ENCODE measurements at regions not wholly inside any gene's neighbourhood (a gene's known extent, or its start where the extent isn't known, plus 50 kb on each side); places are given as distances from the start of the nearest gene placed in this dataset.

DNA sequence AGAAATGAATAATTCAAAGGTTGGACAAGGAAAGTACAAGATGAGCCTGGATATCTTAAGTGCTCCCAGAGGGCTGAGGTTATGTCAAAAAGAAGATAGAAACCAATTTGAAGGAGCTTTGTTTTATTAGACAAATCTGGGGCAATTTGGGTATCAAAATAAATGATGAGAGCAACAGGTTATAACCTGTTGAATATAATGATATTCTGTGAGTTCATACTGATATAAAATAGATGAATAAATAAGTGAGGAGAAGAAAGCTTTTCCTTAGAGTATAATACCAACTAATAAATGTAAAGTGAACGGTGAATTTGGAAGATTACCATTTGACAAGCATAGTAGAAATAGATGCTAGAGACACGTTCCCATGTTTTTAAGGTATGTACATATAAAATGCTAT lies 544.2 kb upstream of the ANKRD30A start:
- TF ChIP-seq ZFX (IDR thresholded peaks at IDR 0.05): no peak
- TF ChIP-seq, protein P1, sequence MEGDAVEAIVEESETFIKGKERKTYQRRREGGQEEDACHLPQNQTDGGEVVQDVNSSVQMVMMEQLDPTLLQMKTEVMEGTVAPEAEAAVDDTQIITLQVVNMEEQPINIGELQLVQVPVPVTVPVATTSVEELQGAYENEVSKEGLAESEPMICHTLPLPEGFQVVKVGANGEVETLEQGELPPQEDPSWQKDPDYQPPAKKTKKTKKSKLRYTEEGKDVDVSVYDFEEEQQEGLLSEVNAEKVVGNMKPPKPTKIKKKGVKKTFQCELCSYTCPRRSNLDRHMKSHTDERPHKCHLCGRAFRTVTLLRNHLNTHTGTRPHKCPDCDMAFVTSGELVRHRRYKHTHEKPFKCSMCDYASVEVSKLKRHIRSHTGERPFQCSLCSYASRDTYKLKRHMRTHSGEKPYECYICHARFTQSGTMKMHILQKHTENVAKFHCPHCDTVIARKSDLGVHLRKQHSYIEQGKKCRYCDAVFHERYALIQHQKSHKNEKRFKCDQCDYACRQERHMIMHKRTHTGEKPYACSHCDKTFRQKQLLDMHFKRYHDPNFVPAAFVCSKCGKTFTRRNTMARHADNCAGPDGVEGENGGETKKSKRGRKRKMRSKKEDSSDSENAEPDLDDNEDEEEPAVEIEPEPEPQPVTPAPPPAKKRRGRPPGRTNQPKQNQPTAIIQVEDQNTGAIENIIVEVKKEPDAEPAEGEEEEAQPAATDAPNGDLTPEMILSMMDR (conservative IDR thresholded peaks at IDR 0.05): no peak
- no peak overlapping the region for H3K27ac ChIP-seq

DNA sequence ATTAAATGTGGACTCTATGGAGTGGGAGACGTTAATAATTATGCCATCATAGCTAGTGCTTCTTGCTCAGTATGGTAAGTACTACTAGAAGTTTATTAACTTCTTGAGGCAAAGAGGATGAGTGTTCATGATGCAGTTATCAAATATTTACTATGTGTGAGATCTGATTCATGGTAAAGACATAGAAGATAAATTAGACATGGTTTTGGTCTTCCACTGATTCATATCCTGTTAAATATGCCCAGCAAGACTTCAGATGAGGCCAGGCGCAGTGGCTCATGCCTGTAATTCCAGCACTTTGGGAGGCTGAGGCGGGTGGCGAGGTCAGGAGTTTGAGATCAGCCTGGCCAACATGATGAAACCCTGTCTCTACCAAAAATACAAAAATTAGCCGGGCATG lies 547.1 kb upstream of the ANKRD30A start:
- H3K27ac ChIP-seq: no peak overlapping the region
- no peak for TF ChIP-seq ZFX (IDR thresholded peaks at IDR 0.05)
- TF ChIP-seq, protein P1 (conservative IDR thresholded peaks at IDR 0.05): no peak

DNA sequence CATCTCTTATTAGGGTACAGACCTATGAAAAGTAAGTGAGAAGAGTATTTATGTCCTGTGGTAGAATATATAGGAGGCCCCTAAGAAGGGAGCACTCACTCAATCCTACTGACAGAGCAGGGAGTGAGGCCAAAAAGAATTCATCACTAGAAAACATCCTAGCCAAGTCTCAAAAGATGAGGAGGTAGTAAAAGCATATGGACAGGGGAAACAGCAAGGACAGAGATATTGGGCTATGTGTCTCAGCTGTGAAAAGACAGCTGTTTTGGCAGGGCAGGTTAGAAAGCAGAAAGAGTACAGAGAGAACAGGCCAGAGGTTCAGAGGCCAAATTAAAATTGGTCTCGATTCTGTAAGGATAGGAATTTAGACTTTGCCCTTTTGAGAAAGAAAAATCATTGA lies 548.3 kb upstream of the ANKRD30A start:
- no peak overlapping the region for H3K27ac ChIP-seq
- no peak for TF ChIP-seq ZFX (IDR thresholded peaks at IDR 0.05)
- TF ChIP-seq, protein P1 (conservative IDR thresholded peaks at IDR 0.05): no peak

DNA sequence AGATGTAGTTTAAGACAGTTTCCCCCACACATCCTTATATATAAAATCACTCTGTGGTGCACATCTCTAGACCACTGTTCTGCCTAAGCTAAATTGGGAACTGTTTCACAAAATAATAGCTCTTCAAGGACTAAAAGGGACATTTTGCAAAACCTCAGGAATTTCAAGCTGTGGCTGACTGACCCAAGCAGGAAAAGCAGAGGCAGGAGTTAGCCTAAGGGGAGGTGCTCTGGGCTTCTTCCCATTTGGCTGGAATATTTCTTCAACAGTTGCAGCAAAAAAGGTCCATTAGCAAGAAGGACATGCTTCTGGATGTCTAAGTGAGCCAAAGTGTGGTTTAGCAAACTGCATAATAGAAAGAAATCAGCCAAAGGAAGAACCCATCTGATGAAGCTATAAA lies 551.2 kb upstream of the ANKRD30A start:
- TF ChIP-seq, protein P1 (conservative IDR thresholded peaks at IDR 0.05): no peak
- TF ChIP-seq ZFX (IDR thresholded peaks at IDR 0.05): no peak

DNA sequence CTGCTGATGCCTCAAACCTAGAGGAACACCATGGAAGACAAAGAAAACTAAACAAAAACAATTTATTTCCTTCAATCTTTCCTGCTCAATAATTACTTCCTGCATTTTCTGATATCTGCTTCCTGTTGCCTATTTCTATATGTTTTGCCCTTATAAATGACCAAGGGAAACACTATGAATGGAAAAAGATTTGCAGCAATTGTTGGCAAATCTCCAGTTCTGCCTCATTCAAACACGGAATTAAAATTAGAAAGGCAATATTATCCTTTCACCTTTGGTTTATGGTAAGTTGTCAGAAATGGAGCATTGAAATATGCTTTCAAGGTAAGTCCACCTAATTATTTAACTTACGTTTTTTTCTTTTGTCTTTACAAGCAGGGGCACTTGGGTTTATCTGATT lies 552.2 kb upstream of the ANKRD30A start:
- H3K27ac ChIP-seq: no peak overlapping the region
- no peak for TF ChIP-seq ZFX (IDR thresholded peaks at IDR 0.05)
- TF ChIP-seq, protein P1 (conservative IDR thresholded peaks at IDR 0.05): no peak

More for the DNA sequence above, 551.2 kb upstream of the ANKRD30A start:
- no peak overlapping the region for H3K27ac ChIP-seq

DNA sequence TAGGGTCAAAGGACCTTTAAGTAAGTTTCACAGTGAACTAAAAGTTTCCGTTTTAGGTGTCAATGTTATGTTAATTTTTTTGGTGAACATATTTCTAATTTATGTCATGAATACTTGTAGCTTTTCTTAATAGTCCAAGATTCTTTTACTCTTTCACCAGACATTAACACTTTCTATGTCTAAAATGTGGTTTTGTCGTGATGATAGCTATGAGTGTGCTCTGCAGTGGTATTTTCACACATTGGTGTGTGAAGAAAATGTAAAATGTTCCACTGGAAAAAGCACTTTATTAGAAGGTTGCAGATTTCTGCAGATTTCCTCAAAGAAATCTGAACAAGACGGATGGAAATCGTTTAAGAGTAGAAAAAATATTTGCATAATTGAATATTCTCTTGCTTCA lies 561.0 kb upstream of the ANKRD30A start:
- no peak for TF ChIP-seq ZFX (IDR thresholded peaks at IDR 0.05)
- TF ChIP-seq, protein P1 (conservative IDR thresholded peaks at IDR 0.05): no peak

DNA sequence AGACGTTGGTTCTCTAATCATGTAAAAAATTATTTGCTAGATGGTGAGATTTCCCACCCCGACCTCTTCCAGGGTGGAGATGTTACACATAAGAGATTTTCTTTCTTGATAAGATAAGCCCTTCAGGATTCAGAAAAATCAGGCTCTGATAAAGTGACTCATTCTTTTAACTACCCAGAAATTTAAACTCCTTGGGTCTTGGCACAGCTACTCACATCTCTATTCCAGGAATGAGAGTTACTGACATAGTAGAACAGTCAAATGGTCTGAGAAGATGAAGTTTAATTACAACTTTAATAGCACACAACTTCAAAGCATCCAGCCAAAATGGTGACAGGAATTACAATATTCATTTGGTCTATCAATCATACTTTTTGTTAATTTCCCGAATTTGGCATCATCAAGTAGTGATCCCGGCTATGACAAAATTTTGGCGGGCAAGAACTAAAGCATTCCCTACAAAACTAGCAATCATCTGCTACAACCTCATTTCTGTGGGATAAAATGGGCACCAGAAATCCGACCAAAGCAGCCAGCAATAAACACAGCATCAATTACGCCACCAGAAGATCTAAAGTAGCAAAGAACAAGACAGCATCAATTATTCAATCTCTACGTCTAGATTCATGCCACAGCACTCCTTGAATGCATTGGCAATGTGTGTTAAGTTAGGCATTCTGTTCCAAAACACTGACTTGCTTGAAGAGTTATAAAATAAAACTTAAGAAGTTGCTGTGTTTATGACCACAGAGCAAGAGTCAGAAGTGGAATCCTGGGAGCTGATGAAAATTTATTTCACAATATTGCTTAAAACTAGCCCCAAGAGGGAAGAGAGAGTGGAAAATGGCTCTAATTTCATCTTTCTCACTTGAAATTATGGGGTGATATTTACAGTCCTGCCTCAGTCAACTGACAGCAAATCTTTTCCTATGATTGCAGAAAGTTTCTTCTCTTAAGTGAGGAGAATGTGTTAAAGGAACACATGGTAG lies 565.7 kb upstream of the ANKRD30A start:
- H3K27ac ChIP-seq: no peak overlapping the region

More for the DNA sequence above, 561.0 kb upstream of the ANKRD30A start:
- H3K27ac ChIP-seq: no peak overlapping the region

More for the DNA sequence above, 565.7 kb upstream of the ANKRD30A start:
- TF ChIP-seq ZFX (IDR thresholded peaks at IDR 0.05): no peak
- TF ChIP-seq, protein P1 (conservative IDR thresholded peaks at IDR 0.05): no peak

All from C4-2B (cell line).